Stimulated activated memory B cell treated with anti-CD40 and anti-IgM and Interleukin-4, amounts not matched to agents 10 μg/mL and 1 μg/mL and 100 μg/mL, for 72 hours (primary cell): ENCODE measurements at regions not wholly inside any gene's neighbourhood (a gene's known extent, or its start where the extent isn't known, plus 50 kb on each side); places are given as distances from the start of the nearest gene placed in this dataset.
A peak's percentile ranks its signal among the peaks of the same experiment; 100 is the strongest.
"Not testable (repeated sequence)": the region's sequence is repeated elsewhere in the genome, so short reads cannot be mapped to it uniquely, and the experiment has no call there.

Experiments
- ATAC-seq: fragments of 150-1000 bp; cut with Tn5 transposase; 2 replicates; pipeline ENCODE4 v1.10.0; 2021
- H3K27ac Mint-ChIP-seq: one replicate; pipeline ENCODE4 v1.8.0; 2022; ENCODE audit warnings: mild to moderate bottlenecking, mixed read lengths
- H3K27me3 Mint-ChIP-seq: one replicate; pipeline ENCODE4 v1.8.0; 2022; ENCODE audit warnings: mixed read lengths
- H3K36me3 Mint-ChIP-seq: one replicate; pipeline ENCODE4 v1.8.0; 2022; ENCODE audit warnings: mixed read lengths
- H3K4me1 Mint-ChIP-seq: one replicate; pipeline ENCODE4 v1.8.0; 2022; ENCODE audit warnings: mixed read lengths
- H3K4me3 Mint-ChIP-seq: one replicate; pipeline ENCODE4 v1.8.0; 2022; ENCODE audit warnings: mild to moderate bottlenecking, moderate library complexity, mixed read lengths
- H3K9me3 Mint-ChIP-seq: one replicate; pipeline ENCODE4 v1.8.0; 2022; ENCODE audit warnings: mixed read lengths

DNA sequence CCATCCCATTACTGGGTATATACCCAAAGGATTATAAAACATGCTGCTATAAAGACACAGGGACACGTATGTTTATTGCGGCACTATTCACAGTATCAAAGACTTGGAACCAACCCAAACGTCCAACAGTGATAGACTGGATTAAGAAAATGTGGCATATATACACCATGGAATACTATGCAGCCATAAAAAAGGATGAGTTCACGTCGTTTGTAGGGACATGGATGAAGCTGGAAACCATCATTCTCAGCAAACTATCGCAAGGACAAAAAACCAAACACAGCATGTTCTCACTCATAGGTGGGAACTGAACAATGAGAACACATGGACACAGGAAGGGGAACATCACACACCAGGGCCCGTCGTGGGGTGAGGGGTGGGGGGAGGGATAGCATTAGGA lies 106.1 kb downstream of the CHD1L start:
- not testable (repeated sequence) for H3K9me3 Mint-ChIP-seq, H3K27ac Mint-ChIP-seq, H3K36me3 Mint-ChIP-seq, ATAC-seq, H3K4me1 Mint-ChIP-seq, H3K4me3 Mint-ChIP-seq
- peaks cover 28% of the 10 kb centered on the region for H3K27me3 Mint-ChIP-seq

DNA sequence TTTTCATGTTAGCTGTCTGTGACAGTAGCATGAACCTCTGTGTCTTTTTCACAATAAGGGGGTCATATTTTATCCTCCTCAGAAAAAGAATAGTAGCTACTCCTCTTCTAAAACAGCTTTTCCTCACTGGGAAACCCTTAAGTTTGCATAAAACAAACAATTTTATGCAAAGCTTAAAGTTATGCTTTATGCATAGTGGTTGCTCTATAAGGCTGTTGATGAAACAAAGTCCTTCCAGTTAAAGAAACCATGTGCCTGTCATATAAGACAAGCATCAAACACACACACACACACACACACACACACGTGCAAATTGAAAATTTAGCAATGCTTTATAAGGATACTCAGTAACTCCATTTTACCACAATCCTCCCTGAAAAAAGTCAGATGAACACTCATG lies 107.0 kb downstream of the CHD1L start:
- H3K4me1 Mint-ChIP-seq, result no peaks in the 10 kb centered on the region
- no peak overlapping the region for H3K4me3 Mint-ChIP-seq
- H3K9me3 Mint-ChIP-seq, result peaks cover 3% of the 10 kb centered on the region
- no peak overlapping the region for H3K27ac Mint-ChIP-seq
- no peaks in the 10 kb centered on the region for H3K36me3 Mint-ChIP-seq
- no peak for ATAC-seq
- peaks cover 18% of the 10 kb centered on the region for H3K27me3 Mint-ChIP-seq

DNA sequence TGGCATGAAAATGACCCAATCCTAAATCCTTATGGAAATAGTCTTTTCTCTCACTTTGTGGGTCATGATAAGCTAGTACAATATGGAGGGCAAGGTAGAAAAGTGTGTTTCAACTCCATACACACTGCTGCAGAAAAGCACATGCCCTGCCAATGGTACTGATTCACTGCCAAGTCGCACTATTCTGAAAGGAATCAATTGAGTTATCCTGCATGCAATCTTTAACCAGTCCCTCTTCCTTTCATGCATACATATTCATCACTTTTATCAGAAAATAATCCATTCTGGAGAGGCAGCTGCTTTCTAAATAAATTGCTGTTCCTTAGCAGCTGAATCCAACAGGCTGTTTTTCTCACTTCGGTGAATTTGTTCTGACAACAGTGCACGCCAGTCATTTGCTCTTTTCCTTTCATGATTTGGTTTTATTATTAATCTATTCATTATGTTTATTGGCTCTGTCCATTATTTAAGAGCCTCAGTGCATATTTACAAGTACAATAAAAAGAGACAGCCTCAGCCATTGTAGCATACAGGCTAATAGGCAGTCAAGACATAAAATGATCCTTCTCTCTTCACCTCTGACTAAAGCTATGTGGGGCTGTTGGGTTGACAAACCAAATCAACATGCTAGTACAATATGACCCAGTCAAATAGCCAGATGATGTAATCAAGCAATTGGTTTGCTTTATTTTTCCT lies 108.8 kb downstream of the CHD1L start:
- Mint-ChIP-seq H3K36me3 (no peaks in the 10 kb centered on the region), H3K27ac (no peak overlapping the region), H3K4me1 (no peaks in the 10 kb centered on the region), H3K4me3 (no peak overlapping the region), H3K27me3 (peaks cover under 1% of the 10 kb centered on the region), H3K9me3 (peaks cover 2% of the 10 kb centered on the region)
- no peak for ATAC-seq

DNA sequence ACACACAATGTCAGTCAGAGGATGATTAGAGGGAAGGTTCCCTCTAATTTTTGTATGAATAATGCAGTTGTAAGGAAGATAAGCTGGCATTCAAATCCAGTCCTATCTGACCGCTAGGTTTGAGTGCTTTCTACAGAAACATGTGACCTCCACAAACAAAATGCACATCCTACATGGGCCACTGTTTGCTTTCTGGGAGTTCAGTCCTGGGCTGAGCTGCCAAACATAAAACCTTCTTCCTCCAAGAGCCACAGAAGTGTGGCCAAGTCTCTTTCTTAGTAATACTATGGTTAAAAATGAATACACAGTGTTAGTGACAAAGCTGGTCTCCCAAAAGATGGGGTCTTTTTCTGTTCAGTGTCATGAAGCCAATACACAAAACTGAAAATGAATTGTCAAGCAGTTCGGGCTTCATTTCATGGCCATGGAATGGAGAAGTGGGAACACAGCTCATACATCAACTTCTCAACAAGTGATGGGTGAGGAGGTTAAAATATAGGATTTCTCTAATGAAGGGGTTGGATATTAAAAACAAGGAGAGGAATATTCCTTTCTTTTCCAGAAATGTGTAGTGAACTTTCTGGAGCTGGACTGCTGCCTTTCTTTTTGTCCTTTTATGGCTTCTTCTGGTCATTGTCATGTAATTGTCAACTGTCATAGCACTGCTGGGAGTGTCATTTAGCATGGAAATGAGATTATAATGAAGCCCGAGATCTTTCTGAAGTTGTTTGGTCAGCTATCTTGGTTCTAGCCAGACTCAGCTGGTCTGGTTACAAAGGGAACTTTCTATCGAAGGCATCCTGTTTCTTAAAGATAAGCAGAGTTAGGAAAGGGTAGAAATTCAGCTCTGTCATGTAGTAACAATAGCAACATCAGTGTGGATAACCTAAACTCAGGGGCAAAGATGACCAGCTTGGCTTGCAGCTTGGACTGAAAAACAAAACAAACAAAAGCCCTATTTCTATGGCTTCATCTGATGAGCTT lies 135.1 kb downstream of the CHD1L start:
- Mint-ChIP-seq H3K36me3 (no peaks in the 10 kb centered on the region), H3K27me3 (no peaks in the 10 kb centered on the region), H3K4me3 (no peak overlapping the region)

DNA sequence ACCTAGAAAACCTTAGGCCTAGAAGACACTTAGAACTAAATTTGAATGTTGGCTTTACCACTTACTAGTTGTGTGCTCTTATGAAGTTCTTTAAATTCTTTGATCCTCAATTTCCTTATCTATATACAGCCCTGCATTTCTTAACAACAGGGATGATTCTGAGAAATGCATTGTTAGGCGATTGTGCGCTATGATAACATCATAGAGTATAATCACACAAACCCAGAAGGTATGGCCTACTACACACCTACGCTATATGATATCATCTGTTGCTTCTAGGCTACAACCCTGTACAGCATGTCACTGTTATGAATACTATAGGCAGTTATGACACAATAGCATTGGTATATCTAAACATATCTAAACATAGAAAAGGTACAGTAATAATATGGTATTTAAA lies 137.4 kb downstream of the CHD1L start:
- H3K4me3 Mint-ChIP-seq, result no peak overlapping the region
- H3K27ac Mint-ChIP-seq, result no peak overlapping the region
- no peaks in the 10 kb centered on the region for H3K4me1 Mint-ChIP-seq
- H3K9me3 Mint-ChIP-seq, result no peaks in the 10 kb centered on the region
- H3K36me3 Mint-ChIP-seq, result no peaks in the 10 kb centered on the region
- H3K27me3 Mint-ChIP-seq, result no peaks in the 10 kb centered on the region
- ATAC-seq, result no peak

More for the DNA sequence above, 135.1 kb downstream of the CHD1L start:
- H3K27ac Mint-ChIP-seq, result no peak overlapping the region
- H3K9me3 Mint-ChIP-seq, result no peaks in the 10 kb centered on the region
- no peaks in the 10 kb centered on the region for H3K4me1 Mint-ChIP-seq
- ATAC-seq, result no peak

DNA sequence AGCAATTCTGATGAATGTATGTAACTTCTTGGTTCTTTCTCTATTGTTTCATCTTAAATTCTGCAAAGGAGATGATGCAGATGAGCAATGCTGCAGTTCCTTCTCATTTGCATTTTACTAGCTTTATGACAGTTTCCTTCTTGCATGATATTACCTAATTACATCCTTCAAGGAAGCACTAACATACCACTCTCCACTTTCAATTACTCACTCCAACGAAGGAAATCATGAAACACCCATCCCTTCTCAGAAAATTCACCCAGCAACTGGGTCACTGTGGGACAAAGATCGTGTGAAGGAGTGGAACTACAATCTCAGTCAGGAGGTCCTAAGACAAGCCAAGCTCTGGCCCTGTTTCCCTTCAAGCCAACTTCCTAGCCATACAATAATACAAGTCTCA lies 142.3 kb downstream of the CHD1L start:
- no peaks in the 10 kb centered on the region for H3K36me3 Mint-ChIP-seq
- no peaks in the 10 kb centered on the region for H3K4me1 Mint-ChIP-seq
- H3K9me3 Mint-ChIP-seq, result no peaks in the 10 kb centered on the region
- H3K27me3 Mint-ChIP-seq, result peaks cover 5% of the 10 kb centered on the region
- H3K4me3 Mint-ChIP-seq, result no peak overlapping the region
- no peak for ATAC-seq
- H3K27ac Mint-ChIP-seq, result no peak overlapping the region

DNA sequence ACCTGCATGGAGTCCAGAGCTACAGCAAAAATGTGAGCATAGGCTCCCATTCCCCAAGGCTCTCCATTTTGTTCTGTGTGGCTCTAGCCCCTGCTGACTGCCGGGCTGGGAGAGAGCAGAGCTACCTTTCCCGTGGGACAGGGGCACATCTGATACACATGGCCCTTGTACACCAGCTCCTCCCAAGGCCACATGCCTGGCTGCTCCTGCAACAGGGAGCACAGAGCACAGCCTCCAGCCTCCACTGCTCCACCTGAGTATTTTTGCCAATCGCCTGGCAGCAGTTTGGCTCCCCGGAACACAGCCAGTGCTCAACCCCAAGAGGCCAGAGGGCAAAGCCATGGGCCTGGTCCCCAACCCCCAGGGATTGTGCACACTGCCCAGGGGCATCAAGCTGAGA lies 146.5 kb downstream of the CHD1L start:
- no peak overlapping the region for H3K4me3 Mint-ChIP-seq
- H3K27me3 Mint-ChIP-seq, result peaks cover 17% of the 10 kb centered on the region
- no peak overlapping the region for H3K27ac Mint-ChIP-seq
- no peaks in the 10 kb centered on the region for H3K4me1 Mint-ChIP-seq
- H3K36me3 Mint-ChIP-seq, result no peaks in the 10 kb centered on the region
- ATAC-seq, result no peak
- H3K9me3 Mint-ChIP-seq, result peaks cover 8% of the 10 kb centered on the region

DNA sequence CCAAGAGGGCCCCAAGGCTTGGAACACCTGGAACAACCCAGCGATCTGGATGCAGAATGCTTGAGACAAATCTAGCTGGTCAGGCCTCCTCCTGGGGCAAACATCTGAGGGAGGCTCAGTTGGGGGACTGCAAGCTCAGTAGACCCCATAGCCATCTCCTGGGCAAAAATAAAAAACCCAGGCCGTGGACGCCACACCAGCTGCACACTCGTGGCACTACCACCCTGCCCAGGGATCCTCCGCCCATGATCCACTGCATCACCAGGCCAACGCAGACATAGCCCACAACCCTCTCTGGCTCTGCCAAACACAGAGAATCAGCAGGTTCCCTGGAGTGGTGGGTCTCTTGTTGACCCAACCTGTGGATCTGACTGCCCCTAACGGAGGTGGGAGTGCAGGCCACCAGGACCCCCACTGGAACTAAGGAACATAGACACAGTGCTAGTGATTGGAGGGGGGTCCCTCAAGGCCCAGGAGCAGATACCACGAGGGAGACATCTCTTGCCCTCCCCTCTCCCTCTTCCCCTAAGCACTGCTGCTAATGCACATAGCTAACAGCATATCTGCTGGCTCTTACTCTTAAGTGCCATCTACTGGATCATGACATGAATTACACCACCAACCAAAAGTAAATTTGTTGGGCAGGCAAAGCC lies 147.2 kb downstream of the CHD1L start:
- Mint-ChIP-seq H3K36me3 (no peaks in the 10 kb centered on the region), H3K27me3 (peaks cover 17% of the 10 kb centered on the region), H3K27ac (no peak overlapping the region), H3K4me1 (no peaks in the 10 kb centered on the region), H3K4me3 (no peak overlapping the region), H3K9me3 (peaks cover 8% of the 10 kb centered on the region)
- ATAC-seq, result peak; percentile 36

DNA sequence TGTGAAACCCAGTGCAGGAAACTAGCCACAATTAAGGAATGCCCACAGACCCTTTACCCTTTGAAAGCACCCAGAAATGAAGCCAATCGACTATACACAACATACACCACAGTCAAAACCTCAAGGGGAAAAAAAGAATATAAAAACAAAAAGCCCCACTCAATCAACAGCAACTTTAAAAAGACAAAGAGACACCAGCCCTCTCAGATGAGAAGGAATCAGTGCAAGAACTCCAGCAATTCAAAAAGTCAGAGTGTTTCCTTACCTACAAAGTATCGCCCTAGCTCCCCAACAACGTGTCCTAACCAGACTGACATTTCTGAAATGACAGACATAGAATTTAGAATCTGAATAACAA lies 147.7 kb downstream of the CHD1L start:
- Mint-ChIP-seq H3K4me3 (no peak overlapping the region), H3K9me3 (peaks cover 8% of the 10 kb centered on the region), H3K4me1 (no peaks in the 10 kb centered on the region), H3K27ac (no peak overlapping the region), H3K36me3 (no peaks in the 10 kb centered on the region), H3K27me3 (peaks cover 17% of the 10 kb centered on the region)
- no peak for ATAC-seq

DNA sequence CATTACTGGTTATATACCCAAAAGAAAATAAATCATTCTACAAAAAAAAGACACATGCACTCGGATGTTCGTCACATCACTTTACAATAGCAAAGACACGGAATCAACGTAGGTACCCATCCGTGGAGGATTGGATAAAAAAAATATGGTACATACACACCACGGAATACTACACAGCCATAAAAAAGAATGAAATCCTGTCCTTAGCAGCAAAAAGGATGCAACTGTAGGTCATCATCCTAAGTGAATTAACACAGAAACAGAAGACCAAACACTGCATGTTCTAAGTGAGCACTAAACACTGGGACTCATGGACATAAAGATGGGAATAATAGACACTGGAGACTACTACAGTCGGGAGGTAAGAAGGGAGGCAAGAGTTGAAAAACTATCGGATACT lies 148.6 kb downstream of the CHD1L start:
- Mint-ChIP-seq H3K9me3 (peaks cover 8% of the 10 kb centered on the region), H3K4me3 (no peak overlapping the region), H3K36me3 (no peaks in the 10 kb centered on the region), H3K27me3 (peaks cover 17% of the 10 kb centered on the region), H3K27ac (no peak overlapping the region), H3K4me1 (no peaks in the 10 kb centered on the region)
- ATAC-seq, result no peak

DNA sequence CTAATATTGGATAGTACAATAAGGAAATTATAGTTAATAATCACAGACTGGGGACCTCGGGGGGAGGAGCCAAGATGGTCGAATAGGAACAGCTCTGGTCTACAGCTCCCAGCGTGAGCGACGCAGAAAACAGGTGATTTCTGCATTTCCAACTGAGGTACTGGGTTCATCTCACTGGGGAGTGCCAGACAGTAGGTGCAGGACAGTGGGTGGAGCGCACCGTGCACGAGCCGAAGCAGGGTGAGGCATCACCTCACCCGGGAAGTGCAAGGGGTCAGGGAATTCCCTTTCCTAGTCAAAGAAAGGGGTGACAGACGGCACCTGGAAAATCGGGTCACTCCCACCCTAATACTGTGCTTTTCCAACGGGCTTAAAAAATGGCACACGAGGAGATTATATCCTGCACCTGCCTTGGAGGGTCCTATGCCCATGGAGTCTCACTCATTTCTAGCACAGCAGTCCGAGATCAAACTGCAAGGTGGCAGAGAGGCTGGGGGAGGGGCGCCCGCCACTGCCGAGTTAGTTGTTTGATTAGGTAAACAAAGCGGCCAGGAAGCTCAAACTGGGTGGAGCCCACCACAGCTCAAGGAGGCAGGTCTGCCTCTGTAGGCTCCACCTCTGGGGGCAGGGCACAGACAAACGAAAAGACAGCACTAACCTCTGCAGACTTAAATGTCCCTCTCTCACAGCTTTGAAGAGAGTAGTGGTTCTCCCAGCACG lies 138.8 kb upstream of the BCL9 start:
- H3K36me3 Mint-ChIP-seq, H3K4me1 Mint-ChIP-seq, ATAC-seq, H3K27ac Mint-ChIP-seq, H3K9me3 Mint-ChIP-seq, H3K4me3 Mint-ChIP-seq: not testable (repeated sequence)
- H3K27me3 Mint-ChIP-seq, result peaks cover 74% of the 10 kb centered on the region

DNA sequence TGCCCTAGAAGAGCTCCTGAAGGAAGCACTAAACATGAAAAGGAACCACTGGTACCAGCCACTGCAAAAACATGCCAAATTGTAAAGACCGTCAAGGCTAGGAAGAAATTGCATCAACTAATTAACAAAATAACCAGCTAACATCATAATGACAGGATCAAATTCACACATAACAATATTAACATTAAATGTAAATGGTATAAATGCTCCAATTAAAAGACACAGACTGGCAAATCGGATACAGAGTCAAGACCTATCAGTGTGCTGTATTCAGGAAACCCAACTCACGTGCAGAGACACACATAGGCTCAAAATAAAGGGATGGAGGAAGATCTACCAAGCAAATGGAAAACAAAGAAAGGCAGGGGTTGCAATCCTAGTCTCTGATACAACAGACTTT lies 137.0 kb upstream of the BCL9 start:
- H3K36me3 Mint-ChIP-seq, H3K9me3 Mint-ChIP-seq, ATAC-seq, H3K4me3 Mint-ChIP-seq, H3K27ac Mint-ChIP-seq, H3K4me1 Mint-ChIP-seq: not testable (repeated sequence)
- H3K27me3 Mint-ChIP-seq, result peaks cover 56% of the 10 kb centered on the region

DNA sequence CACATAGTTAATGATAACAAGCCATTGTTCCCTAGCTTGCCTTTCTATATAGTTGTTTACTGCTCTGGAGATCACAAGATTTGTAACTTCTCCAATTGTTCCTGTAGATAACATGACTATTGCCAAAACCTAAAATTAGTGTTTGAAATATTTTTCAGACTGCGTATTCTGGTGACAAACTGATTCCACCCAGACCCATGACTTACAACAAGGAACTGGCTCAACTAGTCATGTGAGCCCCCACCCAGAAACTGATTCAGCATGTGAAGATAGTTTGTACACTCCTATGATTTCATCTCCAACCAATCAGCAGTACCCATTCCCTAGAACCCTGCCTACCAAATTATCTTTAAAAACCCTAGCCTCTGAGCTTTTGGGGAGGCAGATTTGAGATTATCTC lies 131.4 kb upstream of the BCL9 start:
- Mint-ChIP-seq H3K36me3 (no peaks in the 10 kb centered on the region), H3K27ac (no peak overlapping the region), H3K4me3 (no peak overlapping the region), H3K27me3 (peaks cover 23% of the 10 kb centered on the region), H3K9me3 (peaks cover 13% of the 10 kb centered on the region), H3K4me1 (no peaks in the 10 kb centered on the region)
- ATAC-seq, result no peak

DNA sequence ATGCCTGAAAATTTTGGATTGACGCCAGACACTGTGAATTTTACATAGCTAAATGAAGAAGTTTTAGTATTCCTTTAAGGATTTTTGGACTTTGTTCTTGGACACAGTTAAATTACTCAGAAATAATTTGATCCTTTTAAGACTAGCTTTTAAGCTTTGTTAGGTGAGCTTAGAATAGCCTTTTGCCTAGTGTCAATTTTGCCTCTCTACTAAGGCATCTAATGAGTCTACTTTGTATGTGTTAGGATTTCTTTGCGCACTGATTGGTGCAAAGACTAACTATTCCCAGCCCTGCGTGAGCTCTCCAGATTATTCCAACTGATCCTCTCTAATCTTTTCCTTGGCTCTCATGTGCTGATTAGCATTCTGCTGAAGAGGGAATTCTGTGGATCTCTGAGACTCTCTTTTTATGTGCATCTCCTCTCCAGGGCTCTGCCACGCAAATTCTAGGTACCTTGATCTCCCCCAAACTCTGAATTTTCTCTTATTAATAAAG lies 128.1 kb upstream of the BCL9 start:
- H3K36me3 Mint-ChIP-seq, result no peaks in the 10 kb centered on the region
- peaks cover 44% of the 10 kb centered on the region for H3K27me3 Mint-ChIP-seq
- ATAC-seq, result no peak
- H3K9me3 Mint-ChIP-seq, result peaks cover 13% of the 10 kb centered on the region
- no peak overlapping the region for H3K27ac Mint-ChIP-seq
- H3K4me1 Mint-ChIP-seq, result no peaks in the 10 kb centered on the region
- no peak overlapping the region for H3K4me3 Mint-ChIP-seq
